Effector memory CD4-positive, alpha-beta T cell (primary cell): ENCODE measurements at regions not wholly inside any gene's neighbourhood (a gene's known extent, or its start where the extent isn't known, plus 50 kb on each side); places are given as distances from the start of the nearest gene placed in this dataset.

Experiments
- DNase-seq, 3 donors: peaks; one replicate each; pipeline ENCODE4 v3.0.0-alpha.2; 2020
- H3K27ac ChIP-seq: 2 replicates; pipeline ENCODE4 v1.7.0; 2013; ENCODE audit warnings: mild to moderate bottlenecking, low read length, moderate library complexity; ENCODE audit not compliant: insufficient read depth, poor library complexity, severe bottlenecking
- H3K27me3 ChIP-seq: replicated peaks from 2 replicates; pipeline ENCODE4 v1.7.0; 2013; ENCODE audit warnings: mild to moderate bottlenecking, low read length; ENCODE audit not compliant: insufficient read depth, control insufficient read depth, poor library complexity, severe bottlenecking
- H3K36me3 ChIP-seq: 2 replicates; pipeline ENCODE4 v1.7.0; 2013; ENCODE audit warnings: mild to moderate bottlenecking, low read length, moderate library complexity; ENCODE audit not compliant: control insufficient read depth, insufficient read depth
- H3K4me1 ChIP-seq: 2 replicates; pipeline ENCODE4 v1.7.0; 2013; ENCODE audit warnings: low read length, mild to moderate bottlenecking; ENCODE audit not compliant: control insufficient read depth, insufficient read depth, poor library complexity, severe bottlenecking
- H3K4me3 ChIP-seq: 2 replicates; pipeline ENCODE4 v1.7.0; 2013; ENCODE audit warnings: low read length, low read depth, mild to moderate bottlenecking; ENCODE audit not compliant: insufficient read depth, poor library complexity, severe bottlenecking
- H3K9me3 ChIP-seq: 2 replicates; pipeline ENCODE4 v1.7.0; 2013; ENCODE audit warnings: mild to moderate bottlenecking, low read length, moderate library complexity; ENCODE audit not compliant: control insufficient read depth

DNA sequence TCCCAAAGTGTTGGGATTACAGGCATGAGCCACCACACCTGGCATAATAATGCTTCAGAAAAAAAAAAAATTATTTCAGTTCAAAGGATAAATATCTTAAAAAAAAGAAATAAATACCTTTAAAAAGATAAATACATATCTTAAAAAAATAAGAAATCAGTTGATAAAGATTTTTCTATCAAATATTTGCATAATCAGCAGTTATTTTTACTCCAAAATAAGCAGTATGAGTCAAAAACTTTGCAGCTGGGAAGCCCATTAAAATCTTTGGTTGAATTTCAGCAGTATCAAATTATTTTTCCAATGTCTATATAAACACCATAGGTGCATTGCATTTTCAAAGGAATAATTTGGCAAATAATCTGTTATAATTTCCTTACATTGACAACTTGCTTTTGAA is 202.5 kb downstream of the KBTBD8 start:
- Histone ChIP-seq H3K27me3 (no peaks in the 10 kb centered on the region), H3K36me3 (no peaks in the 10 kb centered on the region), H3K9me3 (no peaks in the 10 kb centered on the region), H3K4me1 (no peaks in the 10 kb centered on the region), H3K4me3 (no peak overlapping the region), H3K27ac (no peak overlapping the region)
- no peak for DNase-seq

DNA sequence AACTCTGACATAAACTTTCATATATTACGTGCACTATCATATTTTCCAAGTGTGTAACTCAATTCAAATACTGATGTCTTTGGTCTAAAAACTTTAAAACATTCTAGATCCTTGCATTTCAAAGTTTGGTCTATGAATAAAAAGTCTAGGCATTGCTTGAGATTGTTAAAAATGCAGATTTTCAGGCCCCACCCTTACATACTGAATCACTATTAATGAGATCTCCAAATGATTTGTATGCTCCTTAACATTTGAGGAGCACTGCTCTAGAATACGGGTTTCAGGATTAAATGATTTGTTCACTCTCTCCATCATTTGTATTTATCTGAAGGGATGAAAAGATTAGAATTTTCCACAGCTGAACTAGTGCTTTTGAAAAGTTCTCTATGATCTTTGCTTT is 202.9 kb downstream of the KBTBD8 start:
- no peaks in the 10 kb centered on the region for H3K27me3 ChIP-seq

DNA sequence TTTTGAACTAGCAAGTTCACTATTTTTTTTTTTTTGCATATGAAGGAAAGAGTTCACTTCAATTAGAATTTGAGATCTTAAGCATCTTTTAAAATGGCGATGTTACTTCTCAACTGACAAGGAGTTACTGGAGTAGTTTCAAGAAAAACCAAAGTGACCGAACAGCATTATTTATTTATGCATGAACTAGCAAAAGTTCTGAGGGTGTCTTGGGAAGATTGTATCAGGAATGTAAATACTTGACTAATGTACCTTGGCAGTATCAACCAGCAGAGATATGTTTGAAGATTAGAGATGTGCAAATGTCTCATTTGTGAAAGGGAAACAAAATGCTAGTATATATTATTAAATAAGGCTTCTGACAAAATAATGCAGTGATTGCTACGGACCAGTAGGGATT is 203.9 kb downstream of the KBTBD8 start:
- Histone ChIP-seq H3K4me3 (no peak overlapping the region), H3K27me3 (no peaks in the 10 kb centered on the region), H3K27ac (no peak overlapping the region), H3K4me1 (no peaks in the 10 kb centered on the region), H3K9me3 (no peaks in the 10 kb centered on the region), H3K36me3 (no peaks in the 10 kb centered on the region)
- no peak for DNase-seq

More for the DNA sequence above, 202.9 kb downstream of the KBTBD8 start:
- no peak overlapping the region for H3K4me3 ChIP-seq
- DNase-seq: no peak
- no peaks in the 10 kb centered on the region for H3K4me1 ChIP-seq
- H3K36me3 ChIP-seq: no peaks in the 10 kb centered on the region
- no peak overlapping the region for H3K27ac ChIP-seq
- H3K9me3 ChIP-seq: no peaks in the 10 kb centered on the region

DNA sequence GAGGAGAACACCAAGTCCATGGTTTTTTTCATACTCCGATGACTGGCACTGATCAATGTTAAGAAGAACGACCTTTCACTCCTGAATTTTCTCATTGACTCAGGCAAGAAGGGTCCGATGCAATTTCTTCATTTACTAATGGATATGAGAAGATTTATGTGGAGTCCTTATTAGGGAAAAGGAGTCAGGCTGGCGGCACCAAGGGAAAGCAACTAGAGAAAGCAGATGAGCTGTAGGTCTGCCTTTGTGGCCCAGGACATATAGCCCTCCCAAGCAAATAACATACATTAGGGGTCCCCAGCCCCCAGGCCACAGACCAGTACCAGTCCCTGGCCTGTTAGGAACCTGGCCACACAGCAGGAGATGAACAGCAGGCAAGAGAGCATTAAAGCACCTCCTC is 206.8 kb downstream of the KBTBD8 start:
- Histone ChIP-seq H3K36me3 (no peaks in the 10 kb centered on the region), H3K27ac (no peak overlapping the region), H3K9me3 (no peaks in the 10 kb centered on the region), H3K4me1 (no peaks in the 10 kb centered on the region), H3K4me3 (no peak overlapping the region), H3K27me3 (no peaks in the 10 kb centered on the region)
- no peak for DNase-seq

DNA sequence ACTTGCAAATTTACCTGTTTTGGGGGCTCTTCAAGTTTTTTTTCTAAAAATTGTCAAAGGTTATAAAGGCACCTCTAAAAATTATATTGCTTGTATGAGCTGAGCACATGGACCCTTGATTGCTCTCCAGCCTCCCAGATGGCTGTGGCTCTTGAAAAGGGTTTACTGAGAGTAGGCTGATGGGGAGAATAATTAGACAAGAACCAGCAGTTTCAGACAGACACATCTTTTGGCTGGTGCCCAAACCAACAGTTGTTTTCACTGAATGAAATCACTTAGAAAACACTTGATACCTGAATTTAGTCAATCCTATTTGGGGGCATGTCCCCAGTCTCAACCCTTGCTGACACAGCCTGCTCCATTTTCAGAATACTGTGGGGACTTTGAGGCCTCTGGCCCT is 217.6 kb downstream of the KBTBD8 start:
- Histone ChIP-seq H3K27me3 (no peaks in the 10 kb centered on the region), H3K4me3 (no peak overlapping the region), H3K36me3 (no peaks in the 10 kb centered on the region), H3K4me1 (no peaks in the 10 kb centered on the region), H3K27ac (no peak overlapping the region), H3K9me3 (no peaks in the 10 kb centered on the region)
- no peak for DNase-seq

DNA sequence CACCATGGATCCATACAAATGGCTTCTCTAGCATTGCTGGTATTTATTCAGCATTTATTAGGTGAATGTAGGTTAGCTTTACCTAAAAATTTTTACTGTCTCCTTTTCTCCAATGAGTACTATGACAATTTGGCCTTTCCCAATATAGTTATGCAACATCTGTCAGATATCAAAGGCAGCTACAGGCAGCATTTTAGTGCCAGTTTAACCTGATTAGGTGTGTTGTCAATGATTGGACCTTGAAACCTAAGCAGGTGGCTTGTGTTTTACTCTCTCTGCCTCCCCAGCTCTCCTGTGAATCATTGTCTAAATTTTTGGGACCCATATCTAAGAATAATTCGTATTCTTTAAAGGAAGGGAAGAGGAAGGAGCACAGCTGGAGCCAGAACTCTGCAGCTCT is 228.9 kb downstream of the KBTBD8 start:
- H3K27me3 ChIP-seq: no peaks in the 10 kb centered on the region
- no peaks in the 10 kb centered on the region for H3K4me1 ChIP-seq
- no peak overlapping the region for H3K4me3 ChIP-seq
- H3K9me3 ChIP-seq: no peaks in the 10 kb centered on the region
- no peak overlapping the region for H3K27ac ChIP-seq
- H3K36me3 ChIP-seq: no peaks in the 10 kb centered on the region
- DNase-seq: no peak

DNA sequence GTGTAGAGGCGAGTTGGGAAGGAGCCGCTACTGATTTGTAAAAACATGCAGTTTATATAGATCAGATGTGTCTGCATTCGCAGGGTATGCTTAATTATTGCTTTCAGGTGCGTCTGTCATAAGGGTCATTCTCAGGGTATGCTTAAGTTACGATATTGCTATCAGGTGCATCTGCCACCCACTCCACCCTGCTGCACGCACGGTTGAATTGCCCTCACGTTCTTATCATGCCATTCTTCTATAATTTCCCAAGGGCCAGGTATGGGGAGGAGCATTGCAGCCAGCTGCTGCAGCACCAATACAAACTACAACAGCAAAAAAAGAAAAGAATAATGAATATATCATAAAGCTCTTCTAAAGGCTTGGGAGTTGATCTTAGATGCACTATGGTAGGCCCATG is 230.0 kb downstream of the KBTBD8 start:
- H3K4me1 ChIP-seq: no peaks in the 10 kb centered on the region
- H3K36me3 ChIP-seq: no peaks in the 10 kb centered on the region
- H3K4me3 ChIP-seq: no peak overlapping the region
- no peak for DNase-seq
- no peaks in the 10 kb centered on the region for H3K27me3 ChIP-seq
- no peak overlapping the region for H3K27ac ChIP-seq
- H3K9me3 ChIP-seq: no peaks in the 10 kb centered on the region

DNA sequence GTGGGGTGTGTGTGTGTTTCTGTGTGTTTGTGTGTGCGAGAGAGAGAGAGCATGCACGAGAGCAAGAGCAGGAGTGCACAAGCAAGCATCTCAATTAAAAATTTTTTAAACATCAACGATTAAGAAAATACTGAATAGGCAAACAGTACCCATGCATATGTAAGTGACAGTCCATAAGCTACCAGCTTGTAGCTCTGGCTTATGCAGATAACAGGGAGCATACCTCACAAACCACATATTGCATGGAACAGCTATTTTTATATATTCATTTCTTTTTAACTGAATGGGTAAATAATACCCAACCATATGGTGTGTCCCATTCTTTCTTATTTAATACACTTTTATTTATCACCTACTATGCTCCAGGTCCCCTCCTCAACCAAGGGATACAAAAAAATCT is 234.5 kb downstream of the KBTBD8 start:
- no peak overlapping the region for H3K4me3 ChIP-seq
- H3K36me3 ChIP-seq: no peaks in the 10 kb centered on the region
- no peaks in the 10 kb centered on the region for H3K27me3 ChIP-seq
- H3K9me3 ChIP-seq: no peaks in the 10 kb centered on the region
- no peak overlapping the region for H3K27ac ChIP-seq
- DNase-seq: no peak
- no peaks in the 10 kb centered on the region for H3K4me1 ChIP-seq

DNA sequence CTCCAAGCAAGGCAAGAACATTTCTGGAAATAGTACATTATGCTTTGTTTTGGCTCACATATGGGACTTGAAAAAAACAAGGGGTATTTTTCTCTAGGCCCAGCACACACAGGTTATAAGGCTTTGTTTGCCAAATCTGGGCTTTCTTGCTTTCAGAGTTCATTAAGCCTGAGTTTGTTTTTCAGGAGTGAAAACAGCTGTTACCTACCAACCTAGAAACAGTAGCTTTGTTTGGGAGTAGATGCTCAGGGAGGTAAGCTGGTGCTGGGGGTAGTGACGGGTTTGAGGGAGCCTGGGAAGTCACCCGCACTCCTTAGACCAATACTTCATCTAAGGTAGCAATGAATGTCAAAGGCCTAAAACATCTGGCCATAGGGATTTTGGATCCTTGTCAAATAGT is 241.2 kb downstream of the KBTBD8 start:
- no peaks in the 10 kb centered on the region for H3K36me3 ChIP-seq
- no peaks in the 10 kb centered on the region for H3K4me1 ChIP-seq
- no peak overlapping the region for H3K4me3 ChIP-seq
- no peak for DNase-seq
- no peaks in the 10 kb centered on the region for H3K9me3 ChIP-seq
- no peaks in the 10 kb centered on the region for H3K27me3 ChIP-seq
- no peak overlapping the region for H3K27ac ChIP-seq

DNA sequence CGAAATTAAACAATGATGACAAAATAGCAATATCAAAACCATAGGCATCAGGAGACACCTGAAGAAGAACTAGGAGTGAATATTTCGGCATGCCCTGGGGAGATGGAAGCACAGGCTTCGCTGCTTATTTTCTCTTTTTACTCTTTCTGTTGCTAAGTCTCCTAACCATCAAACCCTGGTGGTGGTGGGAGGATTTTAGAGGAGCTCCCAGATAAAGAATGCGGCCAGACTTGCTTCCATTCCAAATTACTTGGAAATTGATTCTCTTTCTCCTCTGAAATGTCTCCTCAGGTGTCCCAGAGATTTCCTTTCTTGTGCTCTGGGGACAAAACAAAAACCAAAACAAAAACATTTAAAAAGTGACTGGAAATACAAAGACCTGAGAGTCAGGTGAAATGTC is 243.0 kb downstream of the KBTBD8 start:
- H3K27me3 ChIP-seq: no peaks in the 10 kb centered on the region
- no peaks in the 10 kb centered on the region for H3K36me3 ChIP-seq
- no peak for DNase-seq
- no peaks in the 10 kb centered on the region for H3K9me3 ChIP-seq
- no peaks in the 10 kb centered on the region for H3K4me1 ChIP-seq
- no peak overlapping the region for H3K4me3 ChIP-seq
- no peak overlapping the region for H3K27ac ChIP-seq

DNA sequence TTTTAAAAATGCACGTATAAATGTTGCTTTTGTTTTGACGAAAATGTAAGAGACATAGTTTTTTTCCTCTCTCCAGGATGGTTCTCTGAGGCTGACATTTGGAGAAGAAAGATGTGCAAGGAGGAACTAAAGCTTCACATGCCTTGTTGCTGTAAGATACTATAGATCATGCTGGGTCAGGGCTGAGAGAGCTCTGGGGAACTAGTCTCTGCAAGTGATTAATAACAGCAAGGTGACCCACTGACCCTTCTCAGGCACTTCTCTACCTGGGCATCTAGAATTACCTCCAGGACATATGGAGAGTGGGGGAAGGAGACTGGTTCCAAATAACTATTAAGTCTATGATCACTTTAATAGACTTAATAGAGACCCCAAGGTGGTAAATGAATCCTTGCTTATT is 246.0 kb downstream of the KBTBD8 start:
- Histone ChIP-seq H3K36me3 (no peaks in the 10 kb centered on the region), H3K4me1 (no peaks in the 10 kb centered on the region), H3K9me3 (no peaks in the 10 kb centered on the region), H3K27me3 (no peaks in the 10 kb centered on the region), H3K27ac (no peak overlapping the region), H3K4me3 (no peak overlapping the region)
- no peak for DNase-seq
